Skeletal muscle tissue (tissue), 3 donors: ENCODE measurements at regions not wholly inside any gene's neighbourhood (a gene's known extent, or its start where the extent isn't known, plus 50 kb on each side); places are given as distances from the start of the nearest gene placed in this dataset.

Source experiments
- H3K27ac ChIP-seq: one replicate; pipeline ENCODE4 v1.7.0; 2013; ENCODE audit warnings: mild to moderate bottlenecking, low read depth, low read length, inconsistent platforms
- H3K27me3 ChIP-seq, 3 donors: one replicate each; pipeline ENCODE4 v1.7.0; 2013; ENCODE audit warnings: low read length in 3 of 3; ENCODE audit not compliant: control insufficient read depth in 3 of 3, insufficient read depth in 3 of 3
- H3K36me3 ChIP-seq, 3 donors: one replicate each; pipeline ENCODE4 v1.7.0; 2013; ENCODE audit warnings: low read length in 3 of 3; ENCODE audit not compliant: control insufficient read depth in 3 of 3, insufficient read depth in 3 of 3
- H3K4me1 ChIP-seq, 3 donors: one replicate each; pipeline ENCODE4 v1.7.0; 2013; ENCODE audit warnings: low read length in 3 of 3, mild to moderate bottlenecking in 3 of 3; ENCODE audit not compliant: control insufficient read depth in 3 of 3, insufficient read depth in 3 of 3
- H3K4me3 ChIP-seq, 3 donors: one replicate each; pipeline ENCODE4 v1.7.0; 2013; ENCODE audit warnings: low read length in 3 of 3
- H3K9ac ChIP-seq, 3 donors: one replicate each; pipeline ENCODE4 v1.7.0; 2013; ENCODE audit warnings: low read length in 3 of 3, mild to moderate bottlenecking in 3 of 3, moderate library complexity in 2 of 3, low read depth in 1 of 3
- H3K9me3 ChIP-seq, 3 donors: one replicate each; pipeline ENCODE4 v1.7.0; 2013; ENCODE audit warnings: low read length in 3 of 3; ENCODE audit not compliant: control insufficient read depth in 3 of 3
- donor health status: Osteomylitis.

DNA sequence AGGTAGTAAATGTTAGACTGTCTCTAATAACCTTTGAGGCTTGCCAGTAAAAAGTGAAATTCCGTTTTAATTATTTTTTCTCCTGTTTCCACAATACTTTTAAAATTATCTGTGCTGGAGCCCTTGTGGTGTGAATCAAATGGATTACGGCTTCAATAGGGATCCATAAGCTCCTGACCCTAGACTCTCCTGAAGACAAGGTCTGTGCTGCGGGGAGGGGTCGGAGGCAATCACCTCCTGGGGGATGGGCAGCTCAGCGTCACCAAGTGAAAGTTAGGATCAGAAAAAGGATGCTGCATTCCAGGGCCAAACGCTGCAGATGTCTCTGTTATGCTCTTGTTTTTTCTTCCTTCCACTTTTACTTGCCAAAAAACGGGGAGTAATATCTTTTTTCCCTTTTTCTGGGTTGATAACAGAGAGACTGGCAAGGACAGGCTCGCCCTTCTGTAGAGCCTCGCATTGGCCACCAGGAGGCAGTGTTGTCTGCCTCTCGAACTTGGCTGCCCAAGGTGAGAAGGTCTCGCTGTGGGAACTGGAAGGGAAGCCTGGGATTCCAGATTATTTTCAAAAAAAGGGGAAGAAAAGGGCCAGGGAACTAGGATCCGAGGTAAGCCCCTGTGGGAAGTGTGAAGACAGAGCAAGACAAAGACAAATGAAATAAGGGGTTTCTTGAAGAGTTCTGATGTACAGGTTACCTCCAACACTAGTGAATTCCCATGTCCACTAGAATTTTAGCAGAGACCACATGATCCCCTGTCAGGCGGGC, 621.9 kb downstream of the ACTR3B start:
- Histone ChIP-seq H3K9me3 (no peaks in the 10 kb centered on the region), H3K36me3 (no peaks in the 10 kb centered on the region), H3K9ac (no peak overlapping the region), H3K4me3 (no peak overlapping the region), H3K4me1 (no peaks in the 10 kb centered on the region), H3K27me3 (peaks cover 0 to 2% (median 0%) of the 10 kb centered on the region in 3 donors), H3K27ac (no peak overlapping the region)

DNA sequence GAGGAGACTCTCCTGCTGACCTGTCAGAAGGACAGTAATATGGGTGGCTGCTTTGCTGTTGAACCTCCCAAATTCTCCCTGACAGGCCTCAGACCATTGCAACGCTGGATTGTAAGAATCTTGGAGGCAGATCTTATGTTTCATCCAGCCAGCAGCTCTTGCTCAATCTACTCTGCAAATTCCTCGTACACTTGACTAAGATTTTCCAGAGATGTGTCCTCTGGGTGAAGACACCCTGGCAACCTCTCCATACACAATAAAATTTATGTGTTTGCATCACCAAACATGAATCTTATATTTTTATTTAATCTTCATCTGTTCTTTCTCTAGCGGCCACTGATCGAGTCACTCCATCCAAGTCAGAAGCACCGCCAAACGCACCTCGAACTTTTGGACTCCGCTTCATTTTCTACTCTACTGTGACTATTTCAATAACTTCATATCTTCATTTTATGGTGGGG, 623.1 kb downstream of the ACTR3B start:
- H3K27ac ChIP-seq: no peak overlapping the region
- no peak overlapping the region for H3K4me3 ChIP-seq
- H3K36me3 ChIP-seq: no peaks in the 10 kb centered on the region
- H3K9me3 ChIP-seq: no peaks in the 10 kb centered on the region
- no peak overlapping the region for H3K9ac ChIP-seq
- H3K4me1 ChIP-seq: no peaks in the 10 kb centered on the region
- peaks cover 0 to 2% (median 0%) of the 10 kb centered on the region in 3 donors for H3K27me3 ChIP-seq

DNA sequence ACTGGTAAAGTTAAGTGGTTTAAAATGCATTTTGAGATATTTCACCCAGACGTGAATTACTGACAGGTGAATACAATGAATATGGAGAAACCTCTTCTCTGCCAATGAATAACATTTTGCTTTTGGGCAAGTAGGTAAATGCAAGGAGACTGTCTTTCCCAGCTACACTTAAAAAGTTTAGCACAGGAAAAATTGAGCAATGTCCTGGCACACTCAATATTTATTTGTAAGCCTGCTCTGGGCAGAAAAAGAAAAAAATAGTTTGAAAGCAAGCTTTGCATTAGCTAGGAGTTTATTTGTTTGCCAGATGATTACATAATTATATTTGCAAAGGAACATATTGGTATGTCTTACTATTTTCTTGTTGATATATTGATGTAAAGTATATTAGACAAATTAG, 624.2 kb downstream of the ACTR3B start:
- Histone ChIP-seq H3K27ac (no peak overlapping the region), H3K9me3 (no peaks in the 10 kb centered on the region), H3K4me3 (no peak overlapping the region), H3K4me1 (peaks cover 0 to 5% (median 0%) of the 10 kb centered on the region in 3 donors), H3K9ac (no peak overlapping the region), H3K36me3 (no peaks in the 10 kb centered on the region), H3K27me3 (peaks cover 0 to 2% (median 0%) of the 10 kb centered on the region in 3 donors)

DNA sequence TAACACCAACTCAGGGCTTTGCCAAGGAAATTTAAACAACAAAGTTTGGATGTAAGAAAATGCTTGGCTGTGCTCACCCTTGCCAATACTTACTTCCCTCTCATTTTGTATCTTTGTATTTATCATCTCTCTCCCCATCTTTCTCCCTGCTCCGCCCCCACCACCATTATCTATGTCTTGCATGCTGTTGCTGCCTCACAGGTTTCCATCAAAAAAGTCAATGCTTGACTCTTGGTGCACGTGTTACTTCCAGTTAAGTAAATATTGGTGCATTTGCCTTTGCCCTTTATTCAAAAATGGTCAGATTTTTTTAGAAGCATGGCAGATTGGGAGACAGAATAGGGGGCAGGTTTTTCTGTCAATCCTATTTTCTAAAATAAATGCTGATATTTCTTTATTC, 626.0 kb downstream of the ACTR3B start:
- no peak overlapping the region for H3K9ac ChIP-seq
- H3K4me3 ChIP-seq: no peak overlapping the region
- no peaks in the 10 kb centered on the region for H3K9me3 ChIP-seq
- H3K27ac ChIP-seq: no peak overlapping the region
- H3K27me3 ChIP-seq: peaks cover 0 to 2% (median 0%) of the 10 kb centered on the region in 3 donors
- peaks cover 0 to 7% (median 0%) of the 10 kb centered on the region in 3 donors for H3K4me1 ChIP-seq
- no peaks in the 10 kb centered on the region for H3K36me3 ChIP-seq

DNA sequence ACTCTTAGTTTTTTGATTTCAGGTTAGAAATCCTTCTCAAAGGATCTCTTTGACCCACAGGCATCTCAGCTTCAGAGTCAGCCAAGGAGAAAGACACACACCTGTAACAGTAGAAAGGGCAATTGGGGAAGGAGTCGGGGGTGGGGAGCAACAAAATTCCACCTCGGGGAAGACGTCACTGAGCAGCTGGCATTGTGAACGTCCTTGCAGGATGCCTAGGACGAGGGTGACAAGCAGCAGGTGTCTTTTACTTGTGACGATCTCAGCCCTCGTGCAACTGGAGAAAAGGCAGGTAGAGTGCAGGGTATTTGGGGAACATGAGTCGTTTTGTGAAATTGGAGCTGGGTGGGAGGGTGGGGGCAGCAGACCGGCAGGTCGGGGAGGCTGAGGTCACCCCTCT, 627.0 kb downstream of the ACTR3B start:
- no peaks in the 10 kb centered on the region for H3K9me3 ChIP-seq
- peaks cover 0 to 7% (median 0%) of the 10 kb centered on the region in 3 donors for H3K4me1 ChIP-seq
- no peaks in the 10 kb centered on the region for H3K27me3 ChIP-seq
- no peak overlapping the region for H3K4me3 ChIP-seq
- H3K9ac ChIP-seq: no peak overlapping the region
- H3K36me3 ChIP-seq: no peaks in the 10 kb centered on the region
- H3K27ac ChIP-seq: no peak overlapping the region

DNA sequence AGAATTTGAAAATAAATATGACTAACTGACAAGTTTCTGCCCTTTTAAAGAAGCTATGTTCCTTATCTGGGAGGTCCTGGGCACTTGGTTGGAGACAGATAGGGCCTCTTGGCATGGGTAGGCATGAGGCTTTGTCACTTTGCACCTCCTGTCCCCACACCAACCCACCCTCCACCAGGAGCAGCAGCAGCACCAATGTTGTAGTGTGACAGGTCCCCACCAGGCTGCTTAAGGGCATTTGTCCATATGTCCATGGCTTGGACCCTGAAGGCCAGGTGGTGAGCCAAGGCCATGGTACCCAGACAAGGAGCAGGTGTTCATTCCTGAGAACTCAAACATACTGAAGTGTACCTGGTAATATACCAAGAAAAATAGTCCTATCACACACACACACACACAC, 629.1 kb downstream of the ACTR3B start:
- H3K9me3 ChIP-seq: no peaks in the 10 kb centered on the region
- peaks cover 0 to 7% (median 0%) of the 10 kb centered on the region in 3 donors for H3K4me1 ChIP-seq
- no peak overlapping the region for H3K4me3 ChIP-seq
- no peak overlapping the region for H3K9ac ChIP-seq
- no peaks in the 10 kb centered on the region for H3K27me3 ChIP-seq
- no peak overlapping the region for H3K27ac ChIP-seq
- H3K36me3 ChIP-seq: no peaks in the 10 kb centered on the region

DNA sequence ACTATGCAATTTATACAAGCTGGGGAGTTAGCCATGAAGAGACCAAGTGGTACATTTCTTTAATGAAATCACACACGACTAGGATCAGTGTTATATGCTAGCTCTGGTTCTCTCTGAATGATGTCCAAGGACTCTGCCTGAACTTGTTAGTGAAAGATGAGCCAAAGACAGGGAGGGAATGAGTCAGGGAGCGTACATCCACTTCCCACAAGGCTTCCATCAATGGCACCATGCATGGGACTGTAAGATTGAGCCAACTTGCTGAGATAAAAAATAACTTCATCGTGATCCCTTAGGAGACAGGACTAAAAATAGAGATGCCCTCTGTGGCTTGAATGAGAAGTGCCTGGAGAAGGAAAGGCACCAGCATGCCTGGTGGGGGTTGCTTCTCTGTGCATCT, 629.7 kb downstream of the ACTR3B start:
- no peak overlapping the region for H3K4me3 ChIP-seq
- no peak overlapping the region for H3K9ac ChIP-seq
- no peak overlapping the region for H3K27ac ChIP-seq
- no peaks in the 10 kb centered on the region for H3K27me3 ChIP-seq
- H3K4me1 ChIP-seq: peaks cover 0 to 7% (median 0%) of the 10 kb centered on the region in 3 donors
- no peaks in the 10 kb centered on the region for H3K36me3 ChIP-seq
- H3K9me3 ChIP-seq: peaks cover 0 to 2% (median 0%) of the 10 kb centered on the region in 3 donors

DNA sequence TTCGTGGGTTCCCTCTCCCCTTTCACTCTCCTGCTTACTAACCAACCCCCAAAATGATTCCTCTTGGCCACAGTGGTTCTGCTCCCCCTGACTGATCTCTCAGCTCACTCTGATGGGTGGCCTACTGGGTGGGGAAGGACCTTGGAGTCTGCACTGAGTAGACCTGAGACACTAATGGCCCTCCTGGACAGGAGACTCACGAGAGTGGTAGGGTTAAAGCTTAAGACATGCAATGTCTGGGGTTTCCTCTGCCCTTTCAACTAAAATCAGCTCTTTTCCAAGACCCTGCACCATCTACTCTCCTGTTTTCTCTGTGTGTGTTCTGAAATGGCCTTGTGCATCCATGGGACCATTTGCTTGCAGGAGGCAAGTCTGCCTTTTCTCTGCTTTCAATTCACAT, 631.4 kb downstream of the ACTR3B start:
- H3K4me1 ChIP-seq: peaks cover 0 to 7% (median 0%) of the 10 kb centered on the region in 3 donors
- no peaks in the 10 kb centered on the region for H3K36me3 ChIP-seq
- H3K9ac ChIP-seq: no peak overlapping the region
- peaks cover 0 to 2% (median 0%) of the 10 kb centered on the region in 3 donors for H3K9me3 ChIP-seq
- H3K27ac ChIP-seq: no peak overlapping the region
- H3K4me3 ChIP-seq: no peak overlapping the region
- H3K27me3 ChIP-seq: no peaks in the 10 kb centered on the region

DNA sequence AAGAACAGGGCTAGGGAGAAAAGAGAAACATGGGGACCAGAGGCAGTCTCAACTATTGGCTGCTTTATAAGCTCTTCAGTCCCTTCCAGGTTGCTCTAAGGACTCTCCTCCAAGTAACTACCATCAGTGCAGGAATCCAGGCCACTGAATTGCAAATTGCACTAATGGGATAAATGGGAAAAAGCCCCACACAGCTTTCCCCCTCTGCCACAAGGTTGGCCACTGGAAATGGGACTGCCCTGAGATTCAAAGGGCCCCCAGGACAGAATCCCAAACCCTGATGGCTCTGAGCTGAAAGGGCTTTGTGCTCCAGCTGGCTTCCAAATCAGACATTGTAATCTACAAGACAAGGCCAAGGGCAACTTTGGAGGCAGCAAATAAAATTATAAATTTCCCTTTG, 633.2 kb downstream of the ACTR3B start:
- no peak overlapping the region for H3K9ac ChIP-seq
- H3K9me3 ChIP-seq: peaks cover 0 to 2% (median 0%) of the 10 kb centered on the region in 3 donors
- no peaks in the 10 kb centered on the region for H3K36me3 ChIP-seq
- H3K4me1 ChIP-seq: peaks cover 0 to 7% (median 0%) of the 10 kb centered on the region in 3 donors
- H3K27ac ChIP-seq: no peak overlapping the region
- H3K4me3 ChIP-seq: no peak overlapping the region
- H3K27me3 ChIP-seq: no peaks in the 10 kb centered on the region

DNA sequence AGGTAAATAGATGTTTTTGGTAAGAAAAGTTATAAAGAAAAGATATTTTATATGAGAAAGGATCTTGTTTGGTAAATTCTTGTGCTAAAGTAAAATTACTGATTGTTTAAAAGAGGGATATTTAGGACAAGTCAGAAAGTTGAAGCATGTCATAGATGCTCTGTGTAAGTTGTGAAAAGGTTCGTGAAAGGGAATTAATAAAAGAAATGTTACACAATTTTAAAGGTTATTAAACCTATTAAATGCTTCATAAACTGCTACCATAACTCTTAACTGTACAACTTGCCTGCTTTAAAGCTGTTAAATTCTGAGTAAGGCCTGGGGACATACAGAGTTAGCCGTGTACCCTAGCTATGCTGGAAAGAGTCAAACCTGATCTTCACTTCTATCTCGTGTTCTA, 634.1 kb downstream of the ACTR3B start:
- no peak overlapping the region for H3K9ac ChIP-seq
- H3K27me3 ChIP-seq: no peaks in the 10 kb centered on the region
- no peaks in the 10 kb centered on the region for H3K36me3 ChIP-seq
- no peak overlapping the region for H3K27ac ChIP-seq
- H3K9me3 ChIP-seq: peaks cover 0 to 2% (median 0%) of the 10 kb centered on the region in 3 donors
- H3K4me3 ChIP-seq: no peak overlapping the region
- peaks cover 0 to 3% (median 0%) of the 10 kb centered on the region in 3 donors for H3K4me1 ChIP-seq
